ENCODE measurements at regions not wholly inside any gene's neighbourhood (a gene's known extent, or its start where the extent isn't known, plus 50 kb on each side); places are given as distances from the start of the nearest gene placed in this dataset.

GRCh38 chr6:19470333-19470732 lies 366.8 kb upstream of the ID4 start:
- H3K27me3 Mint-ChIP-seq (ENCODE audit: insufficient read depth, unreplicated experiment) = no peaks in the 10 kb centered on the region
- intact Hi-C loops (cut with micrococcal nuclease) = no loop called here
- TF ChIP-seq, protein P1, sequence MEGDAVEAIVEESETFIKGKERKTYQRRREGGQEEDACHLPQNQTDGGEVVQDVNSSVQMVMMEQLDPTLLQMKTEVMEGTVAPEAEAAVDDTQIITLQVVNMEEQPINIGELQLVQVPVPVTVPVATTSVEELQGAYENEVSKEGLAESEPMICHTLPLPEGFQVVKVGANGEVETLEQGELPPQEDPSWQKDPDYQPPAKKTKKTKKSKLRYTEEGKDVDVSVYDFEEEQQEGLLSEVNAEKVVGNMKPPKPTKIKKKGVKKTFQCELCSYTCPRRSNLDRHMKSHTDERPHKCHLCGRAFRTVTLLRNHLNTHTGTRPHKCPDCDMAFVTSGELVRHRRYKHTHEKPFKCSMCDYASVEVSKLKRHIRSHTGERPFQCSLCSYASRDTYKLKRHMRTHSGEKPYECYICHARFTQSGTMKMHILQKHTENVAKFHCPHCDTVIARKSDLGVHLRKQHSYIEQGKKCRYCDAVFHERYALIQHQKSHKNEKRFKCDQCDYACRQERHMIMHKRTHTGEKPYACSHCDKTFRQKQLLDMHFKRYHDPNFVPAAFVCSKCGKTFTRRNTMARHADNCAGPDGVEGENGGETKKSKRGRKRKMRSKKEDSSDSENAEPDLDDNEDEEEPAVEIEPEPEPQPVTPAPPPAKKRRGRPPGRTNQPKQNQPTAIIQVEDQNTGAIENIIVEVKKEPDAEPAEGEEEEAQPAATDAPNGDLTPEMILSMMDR (IDR thresholded peaks at IDR 0.05; ENCODE audit: unreplicated experiment) = no peak
- no peak overlapping the region for H3K4me3 Mint-ChIP-seq (ENCODE audit: unreplicated experiment)
- H3K4me1 Mint-ChIP-seq (ENCODE audit: insufficient read depth, unreplicated experiment) = peaks cover 16% of the 10 kb centered on the region
- H3K27ac Mint-ChIP-seq (ENCODE audit: low read depth, unreplicated experiment) = no peak overlapping the region
- ChIA-PET POLR2A (no interaction called here), CTCF (no interaction called here)
- H3K36me3 Mint-ChIP-seq (ENCODE audit: insufficient read depth, unreplicated experiment) = no peaks in the 10 kb centered on the region
- BruUV-seq (replicated peaks) = no TSS peak
- DNase-seq (ENCODE audit: unreplicated experiment) = no peak
- no peaks in the 10 kb centered on the region for H3K9me3 Mint-ChIP-seq (ENCODE audit: unreplicated experiment)

DNA sequence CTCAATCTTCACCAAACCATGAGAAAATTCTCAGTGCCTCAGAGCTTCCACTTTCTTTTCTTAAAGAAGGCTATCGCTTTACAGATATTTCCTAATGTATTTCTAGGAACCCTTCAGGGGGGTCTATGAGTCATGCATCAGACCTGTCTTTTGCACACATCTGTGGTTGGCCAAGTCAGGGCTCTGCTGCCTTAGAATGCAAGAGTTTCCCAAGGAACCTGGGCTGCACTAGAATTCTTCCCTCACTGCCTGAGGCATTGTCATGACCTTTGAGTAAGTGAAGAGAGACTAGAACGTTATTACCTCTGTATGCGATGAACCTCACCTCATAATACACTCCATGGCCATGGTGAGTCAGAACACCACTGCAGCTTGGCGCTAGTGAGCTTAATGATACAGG lies 365.0 kb upstream of the ID4 start:
- Mint-ChIP-seq H3K4me3 (ENCODE audit: unreplicated experiment) (no peak overlapping the region), H3K27me3 (ENCODE audit: insufficient read depth, unreplicated experiment) (peaks cover 3% of the 10 kb centered on the region), H3K36me3 (ENCODE audit: insufficient read depth, unreplicated experiment) (no peaks in the 10 kb centered on the region), H3K27ac (ENCODE audit: low read depth, unreplicated experiment) (no peak overlapping the region), H3K4me1 (ENCODE audit: insufficient read depth, unreplicated experiment) (peaks cover 9% of the 10 kb centered on the region), H3K9me3 (ENCODE audit: unreplicated experiment) (no peaks in the 10 kb centered on the region)
- peak; percentile 100 for DNase-seq (ENCODE audit: unreplicated experiment)
- POLR2A ChIA-PET = interaction anchor here (0.9 to 1.9 kb wide), 4 partner anchors 51 to 179 kb away, joined by 3 to 5 read pairs (median 4); no protein-coding TSS in a partner anchor
- BruUV-seq (replicated peaks) = no TSS peak
- intact Hi-C loops (cut with micrococcal nuclease) = loop anchor here (2.0 kb wide), 1 partner anchor 55 kb away; no protein-coding TSS in a partner anchor
- CTCF ChIA-PET = interaction anchor here (0.6 to 0.9 kb wide), 7 partner anchors 18 to 658 kb away, joined by 3 to 9 read pairs (median 3); no protein-coding TSS in a partner anchor
- TF ChIP-seq, protein P1 (IDR thresholded peaks at IDR 0.05; ENCODE audit: unreplicated experiment) = no peak

GRCh38 chr6:19472850-19473249 lies 364.3 kb upstream of the ID4 start:
- BruUV-seq (replicated peaks) = no TSS peak
- ChIA-PET CTCF (interaction anchor here (0.6 to 0.8 kb wide), 8 partner anchors 9 to 658 kb away, joined by 3 to 9 read pairs (median 3); no protein-coding TSS in a partner anchor), POLR2A (interaction anchor here (1.3 to 1.9 kb wide), 2 partner anchors 52 to 64 kb away, joined by 3 to 5 read pairs; no protein-coding TSS in a partner anchor)
- peak; percentile 40 for DNase-seq (ENCODE audit: unreplicated experiment)
- peaks cover 10% of the 10 kb centered on the region for H3K27me3 Mint-ChIP-seq (ENCODE audit: insufficient read depth, unreplicated experiment)
- H3K36me3 Mint-ChIP-seq (ENCODE audit: insufficient read depth, unreplicated experiment) = no peaks in the 10 kb centered on the region
- peaks cover 9% of the 10 kb centered on the region for H3K4me1 Mint-ChIP-seq (ENCODE audit: insufficient read depth, unreplicated experiment)
- H3K9me3 Mint-ChIP-seq (ENCODE audit: unreplicated experiment) = no peaks in the 10 kb centered on the region
- H3K4me3 Mint-ChIP-seq (ENCODE audit: unreplicated experiment) = no peak overlapping the region
- H3K27ac Mint-ChIP-seq (ENCODE audit: low read depth, unreplicated experiment) = no peak overlapping the region
- intact Hi-C loops (cut with micrococcal nuclease) = loop anchor here (2.0 kb wide), 1 partner anchor 56 kb away; no protein-coding TSS in a partner anchor
- TF ChIP-seq, protein P1 (IDR thresholded peaks at IDR 0.05; ENCODE audit: unreplicated experiment) = peak; percentile 19

- Mint-ChIP-seq H3K36me3 (ENCODE audit: insufficient read depth, unreplicated experiment) (no peaks in the 10 kb centered on the region), H3K27ac (ENCODE audit: low read depth, unreplicated experiment) (no peak overlapping the region)
- no TSS peak for BruUV-seq (replicated peaks)
Measured at GRCh38 chr6:19477563-19477962, 359.6 kb upstream of the ID4 start.

More at GRCh38 chr6:19477563-19477962, 359.6 kb upstream of the ID4 start:
- ChIA-PET CTCF (no interaction called here), POLR2A (no interaction called here)
- H3K9me3 Mint-ChIP-seq (ENCODE audit: unreplicated experiment) = no peaks in the 10 kb centered on the region
- H3K4me3 Mint-ChIP-seq (ENCODE audit: unreplicated experiment) = no peak overlapping the region
- intact Hi-C loops (cut with micrococcal nuclease) = no loop called here
- peaks cover 24% of the 10 kb centered on the region for H3K27me3 Mint-ChIP-seq (ENCODE audit: insufficient read depth, unreplicated experiment)
- no peak for DNase-seq (ENCODE audit: unreplicated experiment)
- no peaks in the 10 kb centered on the region for H3K4me1 Mint-ChIP-seq (ENCODE audit: insufficient read depth, unreplicated experiment)
- TF ChIP-seq, protein P1 (IDR thresholded peaks at IDR 0.05; ENCODE audit: unreplicated experiment) = no peak

Data from MCF 10A (cell line).